HG03045 (cell line): ENCODE measurements at regions not wholly inside any gene's neighbourhood (a gene's known extent, or its start where the extent isn't known, plus 50 kb on each side); places are given as distances from the start of the nearest gene placed in this dataset.
A peak's percentile ranks its signal among the peaks of the same experiment; 100 is the strongest.

Experiments
- ATAC-seq: cut with Tn5 transposase; IDR thresholded peaks from one replicate; pipeline ENCODE4 v1.9.1; 2021; ENCODE audit warnings: mild to moderate bottlenecking, moderate library complexity; ENCODE audit not compliant: unreplicated experiment

GRCh38 chr13:109602356-109602755 lies 184.0 kb downstream of the IRS2 start:
- ATAC-seq = no peak

GRCh38 chr13:109599901-109600657 lies 186.3 kb downstream of the IRS2 start:
- ATAC-seq = no peak

- ATAC-seq = no peak
Observed at GRCh38 chr13:109595471-109595870, 190.9 kb downstream of the IRS2 start.

- ATAC-seq = no peak
Observed at GRCh38 chr13:109593230-109593629, 193.2 kb downstream of the IRS2 start.

- ATAC-seq = no peak
Observed at GRCh38 chr13:109592770-109593169, 193.6 kb downstream of the IRS2 start.

GRCh38 chr13:109587689-109588088 lies 198.7 kb downstream of the IRS2 start:
- ATAC-seq = no peak

GRCh38 chr13:109586509-109587346 lies 199.7 kb downstream of the IRS2 start:
- ATAC-seq = no peak

GRCh38 chr13:109584844-109585361 lies 201.5 kb downstream of the IRS2 start:
- ATAC-seq = no peak

GRCh38 chr13:109577191-109577700 lies 209.1 kb downstream of the IRS2 start:
- no peak for ATAC-seq

GRCh38 chr13:109576331-109576813 lies 210.0 kb downstream of the IRS2 start:
- no peak for ATAC-seq

GRCh38 chr13:109575821-109576220 lies 210.6 kb downstream of the IRS2 start:
- no peak for ATAC-seq

- no peak for ATAC-seq
Observed at GRCh38 chr13:109572389-109572788, 214.0 kb downstream of the IRS2 start.

GRCh38 chr13:109569958-109570711 lies 216.2 kb downstream of the IRS2 start:
- ATAC-seq = peak; percentile 94

- ATAC-seq = no peak
Observed at GRCh38 chr13:109568339-109568818, 218.0 kb downstream of the IRS2 start.

- ATAC-seq = no peak
Observed at GRCh38 chr13:109567315-109567714, 219.1 kb downstream of the IRS2 start.

GRCh38 chr13:109565877-109566276 lies 220.5 kb downstream of the IRS2 start:
- no peak for ATAC-seq

- no peak for ATAC-seq
Observed at GRCh38 chr13:109548374-109548773, 238.0 kb downstream of the IRS2 start.

GRCh38 chr13:109547942-109548341 lies 238.4 kb downstream of the IRS2 start:
- no peak for ATAC-seq

GRCh38 chr13:109545931-109546330 lies 240.5 kb downstream of the IRS2 start:
- no peak for ATAC-seq

- no peak for ATAC-seq
Observed at GRCh38 chr13:109541081-109541480, 245.3 kb downstream of the IRS2 start.

GRCh38 chr13:109537584-109537983 lies 248.8 kb downstream of the IRS2 start:
- ATAC-seq = no peak
